Mesenchymal stem cell (in vitro differentiated cells and primary cell): ENCODE measurements at regions not wholly inside any gene's neighbourhood (a gene's known extent, or its start where the extent isn't known, plus 50 kb on each side); places are given as distances from the start of the nearest gene placed in this dataset.

Experiments used
- DNase-seq: peaks from one replicate; pipeline ENCODE4 v3.0.0-alpha.2; 2013
- H2AFZ ChIP-seq: one replicate; pipeline ENCODE4 v1.6.1; 2013; ENCODE audit warnings: low read depth, mild to moderate bottlenecking, control low read depth, inconsistent platforms, low read length, moderate library complexity
- H2AK5ac ChIP-seq: 2 replicates; pipeline ENCODE4 v1.6.1; 2013; ENCODE audit warnings: low read length, moderate library complexity, mild to moderate bottlenecking, inconsistent platforms; ENCODE audit not compliant: severe bottlenecking
- H2BK120ac ChIP-seq: one replicate; pipeline ENCODE4 v1.6.1; 2013; ENCODE audit warnings: low read depth, mild to moderate bottlenecking, inconsistent platforms, low read length, moderate library complexity
- H2BK12ac ChIP-seq, 2 experiments: one replicate each; pipeline ENCODE4 v1.6.1; 2013; ENCODE audit warnings: inconsistent platforms in 2 of 2, low read length in 2 of 2, mild to moderate bottlenecking in 2 of 2, moderate library complexity in 2 of 2, control low read depth in 1 of 2
- H2BK15ac ChIP-seq: one replicate; pipeline ENCODE4 v1.6.1; 2013; ENCODE audit warnings: mild to moderate bottlenecking, low read depth, inconsistent platforms; ENCODE audit not compliant: poor library complexity, severe bottlenecking
- H2BK5ac ChIP-seq: 2 replicates; pipeline ENCODE4 v1.6.1; 2013; ENCODE audit warnings: low read depth, mild to moderate bottlenecking, low read length, control low read depth, inconsistent platforms; ENCODE audit not compliant: poor library complexity, severe bottlenecking
- H3K14ac ChIP-seq, 2 experiments: one replicate each; pipeline ENCODE4 v1.6.1; 2013; ENCODE audit warnings: inconsistent platforms in 2 of 2, low read length in 2 of 2, control low read depth in 1 of 2, mild to moderate bottlenecking in 1 of 2, moderate library complexity in 1 of 2
- H3K18ac ChIP-seq, 2 experiments: one replicate each; pipeline ENCODE4 v1.6.1; 2013; ENCODE audit warnings: inconsistent platforms in 2 of 2, low read length in 2 of 2, control low read depth in 1 of 2, low read depth in 1 of 2, mild to moderate bottlenecking in 1 of 2
- H3K23ac ChIP-seq, 2 experiments: one replicate each; pipeline ENCODE4 v1.6.1; 2013; ENCODE audit warnings: inconsistent platforms in 2 of 2, low read length in 2 of 2, mild to moderate bottlenecking in 2 of 2, moderate library complexity in 2 of 2, control low read depth in 1 of 2
- H3K27ac ChIP-seq: 2 replicates; pipeline ENCODE4 v1.5.1; 2013; ENCODE audit warnings: mild to moderate bottlenecking, moderate library complexity, low read length, control low read depth, inconsistent platforms; ENCODE audit not compliant: poor library complexity, severe bottlenecking
- H3K27me3 ChIP-seq, 2 experiments: 2 replicates each; pipeline versions ENCODE4 v1.6.1 to v1.7.0; 2013; ENCODE audit warnings: low read length in 2 of 2, mild to moderate bottlenecking in 2 of 2, moderate library complexity in 2 of 2, control low read depth in 1 of 2, inconsistent platforms in 1 of 2; ENCODE audit not compliant: control insufficient read depth in 1 of 2, insufficient read depth in 1 of 2
- H3K36me3 ChIP-seq, 2 experiments: 2 replicates each; pipeline versions ENCODE4 v1.6.1 to v1.7.0; 2013; ENCODE audit warnings: low read length in 2 of 2, control low read depth in 1 of 2, inconsistent platforms in 1 of 2, low read depth in 1 of 2, mild to moderate bottlenecking in 1 of 2; ENCODE audit not compliant: insufficient read depth in 2 of 2, control insufficient read depth in 1 of 2
- H3K4ac ChIP-seq, 2 experiments: one replicate each; pipeline ENCODE4 v1.6.1; 2013; ENCODE audit warnings: inconsistent platforms in 2 of 2, low read length in 2 of 2, mild to moderate bottlenecking in 2 of 2, moderate library complexity in 2 of 2, control low read depth in 1 of 2, low read depth in 1 of 2
- H3K4me1 ChIP-seq: 2 replicates; pipeline ENCODE4 v1.6.1; 2013; ENCODE audit warnings: low read depth, low read length, control low read depth; ENCODE audit not compliant: control insufficient read depth, insufficient read depth
- H3K4me2 ChIP-seq: 2 replicates; pipeline ENCODE4 v1.6.1; 2013; ENCODE audit warnings: low read length, mild to moderate bottlenecking, inconsistent platforms; ENCODE audit not compliant: poor library complexity, severe bottlenecking
- H3K4me3 ChIP-seq, 2 experiments: 2 replicates each; pipeline versions ENCODE4 v1.5.1 to v1.7.0; 2013; ENCODE audit warnings: low read length in 2 of 2, mild to moderate bottlenecking in 2 of 2, control low read depth in 1 of 2, low read depth in 1 of 2; ENCODE audit not compliant: insufficient read depth in 1 of 2
- H3K79me1 ChIP-seq: replicated peaks from 2 replicates; pipeline ENCODE4 v1.6.1; 2013; ENCODE audit warnings: mild to moderate bottlenecking, control low read depth, low read length, inconsistent platforms; ENCODE audit not compliant: poor library complexity, severe bottlenecking
- H3K9ac ChIP-seq: 2 replicates; pipeline ENCODE4 v1.7.0; 2013; ENCODE audit warnings: mild to moderate bottlenecking, low read length, moderate library complexity
- H3K9me3 ChIP-seq: 2 replicates; pipeline ENCODE4 v1.7.0; 2013; ENCODE audit warnings: mild to moderate bottlenecking, low read length; ENCODE audit not compliant: control insufficient read depth
- H4K8ac ChIP-seq: one replicate; pipeline ENCODE4 v1.6.1; 2013; ENCODE audit warnings: inconsistent platforms, mild to moderate bottlenecking, low read length, moderate library complexity
- H4K91ac ChIP-seq: one replicate; pipeline ENCODE4 v1.6.1; 2013; ENCODE audit warnings: mild to moderate bottlenecking, low read length, inconsistent platforms
- WGBS: methylation state at CpG from one replicate; pipeline ENCODE4 v1.1.7; 2013; ENCODE audit warnings: mixed read lengths; 5-methylcytosine and 5-hydroxymethylcytosine counted together

- Histone ChIP-seq H3K9me3 (peaks cover 9% of the 10 kb centered on the region), H3K27me3 (no peaks in the 10 kb centered on the region), H3K18ac (no peak overlapping the region), H2BK120ac (no peak overlapping the region), H2AK5ac (no peak overlapping the region), H2BK12ac (no peak overlapping the region), H3K23ac (no peak overlapping the region), H2BK15ac (no peak overlapping the region), H2AFZ (no peak overlapping the region), H3K14ac (no peak overlapping the region), H3K79me1 (no peaks in the 10 kb centered on the region), H3K4ac (no peak overlapping the region), H3K27ac (no peak overlapping the region), H4K8ac (no peak overlapping the region), H3K4me2 (no peak overlapping the region), H3K4me1 (no peaks in the 10 kb centered on the region), H3K36me3 (no peaks in the 10 kb centered on the region), H2BK5ac (no peak overlapping the region), H3K4me3 (no peak overlapping the region), H4K91ac (no peak overlapping the region), H3K9ac (no peak overlapping the region)
- WGBS, result 82% methylated on average over 9 of the region's 9 CpGs
- no peak for DNase-seq
Observed at GRCh38 chr2:4539121-4539520, 835.7 kb downstream of the DCDC2C start.

GRCh38 chr2:4549666-4550210 lies 846.4 kb downstream of the DCDC2C start:
- H2BK120ac ChIP-seq, result no peak overlapping the region
- H3K4ac ChIP-seq, result no peak overlapping the region
- H2BK15ac ChIP-seq, result no peak overlapping the region
- no peak overlapping the region for H4K91ac ChIP-seq
- H3K14ac ChIP-seq, result no peak overlapping the region
- no peaks in the 10 kb centered on the region for H3K79me1 ChIP-seq
- H3K27me3 ChIP-seq, result no peaks in the 10 kb centered on the region
- H3K18ac ChIP-seq, result no peak overlapping the region
- peaks cover 21% of the 10 kb centered on the region for H3K9me3 ChIP-seq
- H2BK12ac ChIP-seq, result no peak overlapping the region
- H3K23ac ChIP-seq, result no peak overlapping the region
- no peak overlapping the region for H3K4me3 ChIP-seq
- no peak overlapping the region for H3K27ac ChIP-seq
- WGBS, result 87% methylated on average over 8 of the region's 8 CpGs
- H3K4me1 ChIP-seq, result no peaks in the 10 kb centered on the region
- DNase-seq, result no peak
- no peak overlapping the region for H3K9ac ChIP-seq
- no peaks in the 10 kb centered on the region for H3K36me3 ChIP-seq
- no peak overlapping the region for H2AK5ac ChIP-seq
- no peak overlapping the region for H2AFZ ChIP-seq
- H3K4me2 ChIP-seq, result no peak overlapping the region
- no peak overlapping the region for H2BK5ac ChIP-seq
- H4K8ac ChIP-seq, result no peak overlapping the region

- Histone ChIP-seq H3K27me3 (no peaks in the 10 kb centered on the region), H3K9ac (no peak overlapping the region), H4K8ac (no peak overlapping the region), H2BK12ac (no peak overlapping the region), H2AFZ (no peak overlapping the region), H2BK15ac (no peak overlapping the region), H3K36me3 (no peaks in the 10 kb centered on the region), H3K23ac (no peak overlapping the region), H3K9me3 (peaks cover 32% of the 10 kb centered on the region), H2BK120ac (no peak overlapping the region), H3K27ac (no peak overlapping the region), H3K4me2 (no peak overlapping the region), H4K91ac (no peak overlapping the region), H3K79me1 (no peaks in the 10 kb centered on the region), H2BK5ac (no peak overlapping the region), H2AK5ac (no peak overlapping the region), H3K14ac (no peak overlapping the region), H3K4me3 (no peak overlapping the region), H3K4ac (no peak overlapping the region), H3K18ac (no peak overlapping the region), H3K4me1 (no peaks in the 10 kb centered on the region)
- 70% methylated on average over 9 of the region's 9 CpGs for WGBS
- no peak for DNase-seq
Observed at GRCh38 chr2:4551691-4552474, 848.5 kb downstream of the DCDC2C start.

GRCh38 chr2:4553241-4553640 lies 849.9 kb downstream of the DCDC2C start:
- no peak overlapping the region for H2BK5ac ChIP-seq
- H3K4me1 ChIP-seq, result no peaks in the 10 kb centered on the region
- no peak overlapping the region for H3K27ac ChIP-seq
- no peaks in the 10 kb centered on the region for H3K79me1 ChIP-seq
- no peak overlapping the region for H2AFZ ChIP-seq
- no peak overlapping the region for H4K91ac ChIP-seq
- no peak overlapping the region for H2BK120ac ChIP-seq
- no peak overlapping the region for H3K18ac ChIP-seq
- H3K23ac ChIP-seq, result no peak overlapping the region
- H3K4me2 ChIP-seq, result no peak overlapping the region
- H3K4me3 ChIP-seq, result no peak overlapping the region
- H3K9me3 ChIP-seq, result peaks cover 33% of the 10 kb centered on the region
- no peak for DNase-seq
- 88% methylated on average over 16 of the region's 16 CpGs for WGBS
- no peak overlapping the region for H3K9ac ChIP-seq
- H2AK5ac ChIP-seq, result no peak overlapping the region
- no peak overlapping the region for H4K8ac ChIP-seq
- no peak overlapping the region for H3K4ac ChIP-seq
- H2BK12ac ChIP-seq, result no peak overlapping the region
- H2BK15ac ChIP-seq, result no peak overlapping the region
- H3K36me3 ChIP-seq, result no peaks in the 10 kb centered on the region
- no peak overlapping the region for H3K14ac ChIP-seq
- no peaks in the 10 kb centered on the region for H3K27me3 ChIP-seq
